Stimulated activated CD8-positive, alpha-beta memory T cell treated with anti-CD3 and anti-CD28 coated beads, Interleukin-7, amount 100 ng/mL, for 24 hours (primary cell): ENCODE measurements at regions not wholly inside any gene's neighbourhood (a gene's known extent, or its start where the extent isn't known, plus 50 kb on each side); places are given as distances from the start of the nearest gene placed in this dataset.
"Not testable (repeated sequence)": the region's sequence is repeated elsewhere in the genome, so short reads cannot be mapped to it uniquely, and the experiment has no call there.

Experiments
- DNase-seq: peaks from one replicate; pipeline ENCODE4 v3.0.0-alpha.2; 2020; ENCODE audit warnings: low read depth

GRCh38 chr7:69516238-69516820 is 81.9 kb upstream of the AUTS2 start:
- no peak for DNase-seq

GRCh38 chr7:69517985-69518704 is 80.1 kb upstream of the AUTS2 start:
- no peak for DNase-seq

- DNase-seq = no peak
These were observed 79.6 kb upstream of the AUTS2 start for GRCh38 chr7:69518705-69519077.

- DNase-seq = no peak
These were observed 71.7 kb upstream of the AUTS2 start for GRCh38 chr7:69526570-69526969.

- DNase-seq = no peak
These were observed 70.6 kb upstream of the AUTS2 start for GRCh38 chr7:69527706-69528105.

GRCh38 chr7:69531050-69531449 is 67.2 kb upstream of the AUTS2 start:
- DNase-seq = no peak

GRCh38 chr7:69534461-69535041 is 63.7 kb upstream of the AUTS2 start:
- no peak for DNase-seq

DNA sequence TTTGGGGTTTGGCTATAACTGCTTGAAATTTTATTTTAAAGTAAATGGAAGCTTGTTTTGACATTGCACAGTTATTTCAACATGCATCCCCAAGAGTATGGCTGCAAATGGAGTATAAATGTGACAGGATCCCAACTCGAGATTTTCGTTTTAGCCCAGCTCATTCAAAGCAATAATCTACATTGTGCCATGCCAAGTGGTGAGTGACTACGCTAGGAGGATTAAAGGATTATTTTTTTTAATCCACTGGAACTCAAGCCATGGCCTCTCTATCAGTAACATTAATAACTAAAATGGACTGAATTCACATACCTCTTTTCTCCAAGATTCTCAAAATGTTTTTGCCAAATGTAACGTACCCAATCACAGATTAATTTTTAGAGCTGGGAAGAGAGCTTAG is 60.6 kb upstream of the AUTS2 start:
- no peak for DNase-seq

DNA sequence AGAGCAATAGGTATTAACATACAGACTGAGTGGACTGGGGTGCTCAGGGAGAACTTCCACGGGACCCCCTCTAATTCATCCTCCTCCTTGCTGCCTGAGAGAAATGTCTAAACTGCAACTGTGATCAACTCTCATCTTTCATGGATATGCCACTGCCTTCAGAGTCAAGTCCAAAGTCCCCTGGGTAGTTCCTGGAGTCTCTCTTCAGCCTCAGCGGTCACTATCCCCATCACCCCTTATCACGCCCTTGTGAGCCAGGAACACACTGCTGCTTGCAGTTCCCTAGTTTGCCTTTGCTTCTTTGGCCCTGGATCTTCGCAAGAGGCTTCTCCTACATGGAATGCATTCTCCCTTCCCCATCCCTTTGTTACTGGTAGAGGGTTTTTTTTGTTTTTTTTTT is 58.7 kb upstream of the AUTS2 start:
- DNase-seq = no peak

- DNase-seq = no peak
These were observed 58.0 kb upstream of the AUTS2 start for GRCh38 chr7:69540287-69540686.

- not testable (repeated sequence) for DNase-seq
These were observed 56.4 kb upstream of the AUTS2 start for GRCh38 chr7:69541779-69542432.

DNA sequence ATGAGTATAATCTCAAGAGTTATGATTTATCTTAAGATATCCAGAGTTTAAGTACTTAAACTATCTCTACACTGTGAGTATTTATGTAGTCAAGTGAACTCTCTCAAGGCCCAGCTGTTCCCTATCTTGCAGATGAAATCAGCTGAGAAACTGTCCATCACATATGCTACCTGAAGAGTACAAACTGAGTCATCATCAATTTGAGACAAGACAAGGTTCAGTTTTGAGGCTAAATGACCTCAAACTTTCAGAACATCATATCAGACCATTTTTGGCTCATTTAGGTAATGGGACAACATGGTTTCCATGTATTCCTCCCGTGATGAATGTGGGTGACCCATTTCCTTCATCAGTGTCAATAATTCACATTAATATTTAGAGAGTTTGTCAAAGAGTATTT is 53.1 kb upstream of the AUTS2 start:
- DNase-seq = no peak
